ENCODE measurements at regions not wholly inside any gene's neighbourhood (a gene's known extent, or its start where the extent isn't known, plus 50 kb on each side); places are given as distances from the start of the nearest gene placed in this dataset.

- TF ChIP-seq POLR2AphosphoS5 (IDR thresholded peaks at IDR 0.05) (no peak), CTCF (IDR thresholded peaks at IDR 0.05) (no peak), POLR2A (IDR thresholded peaks at IDR 0.05) (no peak)
- H3K4me3 ChIP-seq = no peak overlapping the region
- DNase-seq (ENCODE audit: low spot score in 2 of 2) = no peak
- no peak overlapping the region for H3K27ac ChIP-seq
- H3K36me3 ChIP-seq = no peaks in the 10 kb centered on the region
- intact Hi-C loops (cut with DNase I; ENCODE audit: low total_unique reads) = no loop called here
- no peaks in the 10 kb centered on the region for H3K9me3 ChIP-seq
- no peaks in the 10 kb centered on the region for H3K27me3 ChIP-seq
- H3K4me1 ChIP-seq = no peaks in the 10 kb centered on the region
Measured at GRCh38 chr4:56130606-56131155, 181.9 kb downstream of the CEP135 start.

GRCh38 chr4:56129431-56129861, 180.7 kb downstream of the CEP135 start:
- DNase-seq (ENCODE audit: low spot score in 2 of 2) = no peak
- Histone ChIP-seq H3K9me3 (no peaks in the 10 kb centered on the region), H3K4me1 (no peaks in the 10 kb centered on the region), H3K27me3 (no peaks in the 10 kb centered on the region), H3K27ac (no peak overlapping the region), H3K4me3 (no peak overlapping the region), H3K36me3 (no peaks in the 10 kb centered on the region)
- TF ChIP-seq POLR2A (IDR thresholded peaks at IDR 0.05) = no peak
- no peak for TF ChIP-seq CTCF (IDR thresholded peaks at IDR 0.05)
- no peak for TF ChIP-seq POLR2AphosphoS5 (IDR thresholded peaks at IDR 0.05)
- intact Hi-C loops (cut with DNase I; ENCODE audit: low total_unique reads) = no loop called here

GRCh38 chr4:56128213-56128612, 179.5 kb downstream of the CEP135 start:
- TF ChIP-seq POLR2AphosphoS5 (IDR thresholded peaks at IDR 0.05) = no peak
- no peak for TF ChIP-seq CTCF (IDR thresholded peaks at IDR 0.05)
- TF ChIP-seq POLR2A (IDR thresholded peaks at IDR 0.05) = no peak
- Histone ChIP-seq H3K27me3 (no peaks in the 10 kb centered on the region), H3K36me3 (no peaks in the 10 kb centered on the region), H3K9me3 (no peaks in the 10 kb centered on the region), H3K4me3 (no peak overlapping the region), H3K27ac (no peak overlapping the region), H3K4me1 (no peaks in the 10 kb centered on the region)
- no peak for DNase-seq (ENCODE audit: low spot score in 2 of 2)
- intact Hi-C loops (cut with DNase I; ENCODE audit: low total_unique reads) = no loop called here

GRCh38 chr4:56127716-56128115, 179.0 kb downstream of the CEP135 start:
- Histone ChIP-seq H3K9me3 (no peaks in the 10 kb centered on the region), H3K4me3 (no peak overlapping the region), H3K36me3 (no peaks in the 10 kb centered on the region), H3K4me1 (no peaks in the 10 kb centered on the region), H3K27ac (no peak overlapping the region), H3K27me3 (no peaks in the 10 kb centered on the region)
- no peak for TF ChIP-seq POLR2AphosphoS5 (IDR thresholded peaks at IDR 0.05)
- TF ChIP-seq POLR2A (IDR thresholded peaks at IDR 0.05) = no peak
- TF ChIP-seq CTCF (IDR thresholded peaks at IDR 0.05) = no peak
- intact Hi-C loops (cut with DNase I; ENCODE audit: low total_unique reads) = no loop called here
- no peak for DNase-seq (ENCODE audit: low spot score in 2 of 2)

- H3K27me3 ChIP-seq = no peaks in the 10 kb centered on the region
- no peaks in the 10 kb centered on the region for H3K9me3 ChIP-seq
- intact Hi-C loops (cut with DNase I; ENCODE audit: low total_unique reads) = no loop called here
- H3K36me3 ChIP-seq = no peaks in the 10 kb centered on the region
- H3K4me1 ChIP-seq = no peaks in the 10 kb centered on the region
- no peak overlapping the region for H3K27ac ChIP-seq
- DNase-seq (ENCODE audit: low spot score in 2 of 2) = no peak
- TF ChIP-seq POLR2A (IDR thresholded peaks at IDR 0.05) (no peak), CTCF (IDR thresholded peaks at IDR 0.05) (no peak), POLR2AphosphoS5 (IDR thresholded peaks at IDR 0.05) (no peak)
- H3K4me3 ChIP-seq = no peak overlapping the region
Measured at GRCh38 chr4:56123547-56123946, 174.8 kb downstream of the CEP135 start.
